ENCODE measurements at regions not wholly inside any gene's neighbourhood (a gene's known extent, or its start where the extent isn't known, plus 50 kb on each side); places are given as distances from the start of the nearest gene placed in this dataset.

- DNase-seq (ENCODE audit: low read depth), result no peak
These were observed 212.3 kb upstream of the HEY2 start for GRCh38 chr6:125537090-125537489.

DNA sequence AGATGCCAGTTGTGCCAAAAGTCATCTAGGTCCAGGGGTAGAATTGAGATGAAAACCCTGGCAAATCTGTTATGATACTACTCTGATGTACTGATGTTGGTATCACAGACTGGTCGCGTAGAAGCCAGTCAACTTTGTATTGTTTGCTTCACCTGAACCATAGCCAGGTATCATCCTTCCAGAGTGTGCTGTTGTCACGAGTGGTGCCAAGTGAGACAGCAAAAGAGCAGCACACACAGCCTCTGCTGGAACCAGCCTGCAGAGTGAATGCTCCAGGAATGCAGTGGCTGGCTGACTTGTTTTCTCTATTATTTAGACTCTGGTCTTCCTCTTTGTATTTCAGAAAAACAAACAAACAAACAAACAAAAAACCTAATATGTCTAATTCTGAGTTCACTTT lies 209.5 kb upstream of the HEY2 start:
- DNase-seq (ENCODE audit: low read depth), result no peak

DNA sequence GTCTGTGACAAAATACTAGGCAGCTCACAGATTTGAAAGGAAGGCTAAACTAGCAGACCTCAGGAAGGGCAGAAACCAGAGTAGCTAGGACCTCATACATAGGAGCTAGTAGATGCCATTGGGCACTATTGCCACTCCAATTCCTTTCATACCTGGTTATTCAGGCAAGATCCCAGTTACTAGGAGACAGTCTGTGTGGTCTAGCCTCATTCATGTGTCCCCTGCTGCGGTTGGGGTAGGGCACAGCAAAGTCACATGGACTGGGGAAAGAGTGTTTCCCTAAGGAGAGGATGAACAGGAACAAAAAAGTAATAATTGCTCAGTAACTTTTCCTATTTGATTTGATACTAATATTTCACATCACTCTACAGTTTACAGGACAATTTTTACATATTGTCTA lies 204.6 kb upstream of the HEY2 start:
- DNase-seq (ENCODE audit: low read depth), result peak; percentile 10

- peak; percentile 27 for DNase-seq (ENCODE audit: low read depth)
These were observed 202.6 kb upstream of the HEY2 start for GRCh38 chr6:125546841-125547251.

DNA sequence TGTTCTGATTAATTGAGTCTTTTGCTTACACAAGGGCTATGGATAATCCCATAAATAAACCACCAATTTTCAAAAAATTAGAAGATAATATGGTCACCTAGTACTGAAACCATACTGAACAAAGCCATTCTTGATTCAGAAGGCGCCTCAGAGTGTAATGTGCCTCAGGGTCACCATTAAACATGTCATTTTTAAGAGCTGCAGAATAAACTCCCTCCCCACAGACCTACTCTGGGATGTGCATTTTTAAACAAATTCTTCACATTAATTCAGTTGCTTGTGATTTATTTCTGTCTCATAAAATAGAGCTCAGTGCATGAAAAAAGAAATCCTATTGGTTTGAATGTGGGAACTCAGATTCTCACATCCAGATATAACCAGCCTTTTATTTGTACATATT lies 202.1 kb upstream of the HEY2 start:
- DNase-seq (ENCODE audit: low read depth), result no peak

DNA sequence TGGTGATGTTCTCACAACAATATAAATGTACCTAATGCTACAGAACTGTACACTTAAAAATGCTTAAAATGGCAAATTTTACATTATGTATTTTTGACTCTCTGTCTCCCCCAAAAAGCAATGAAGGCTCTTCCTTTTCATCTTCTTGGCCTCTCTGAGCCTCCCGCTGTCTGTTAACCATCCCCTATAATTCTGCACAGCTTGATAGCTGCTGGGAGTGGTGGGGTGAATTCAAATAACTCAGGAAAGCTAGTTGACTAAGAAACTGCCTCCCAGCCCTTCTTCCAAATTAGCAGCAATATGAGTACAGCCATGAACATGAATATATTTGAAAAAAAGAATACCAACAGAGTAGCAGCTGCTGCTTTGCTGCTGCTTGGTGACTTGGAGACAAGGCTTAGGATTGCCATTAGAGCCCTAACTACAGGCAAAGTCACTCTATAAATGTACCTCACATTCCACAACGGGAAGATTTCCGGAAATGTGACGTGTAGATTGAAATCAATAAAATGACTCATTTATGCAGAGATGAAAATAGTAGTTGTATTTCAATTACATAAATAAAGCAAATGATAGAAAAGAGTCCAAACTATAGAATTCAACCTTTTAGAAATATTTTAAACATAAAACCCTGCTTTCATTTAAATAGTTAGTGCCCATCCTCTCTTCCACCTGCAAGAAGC lies 200.1 kb upstream of the HEY2 start:
- DNase-seq (ENCODE audit: low read depth), result no peak

DNA sequence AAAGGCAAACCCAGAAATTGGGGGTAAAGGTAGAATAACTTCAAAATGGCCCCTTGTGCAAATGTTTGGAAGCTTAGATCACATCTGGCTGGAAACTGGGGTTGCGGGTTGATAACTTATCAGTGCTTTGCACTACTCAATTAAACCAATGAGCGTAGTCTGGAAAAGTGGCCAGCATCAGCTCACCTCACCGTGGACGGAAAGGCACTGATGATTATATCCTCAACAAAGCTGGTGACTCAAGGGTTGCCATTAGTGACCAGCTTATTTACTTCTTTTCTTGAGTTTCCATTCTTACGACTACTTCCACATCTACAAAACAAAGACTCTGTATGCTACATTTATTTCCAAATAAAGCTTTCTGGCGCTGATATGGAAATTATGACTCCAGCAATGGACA lies 198.5 kb upstream of the HEY2 start:
- no peak for DNase-seq (ENCODE audit: low read depth)

GRCh38 chr6:125552819-125553218 lies 196.6 kb upstream of the HEY2 start:
- no peak for DNase-seq (ENCODE audit: low read depth)

- DNase-seq (ENCODE audit: low read depth), result no peak
These were observed 195.0 kb upstream of the HEY2 start for GRCh38 chr6:125554456-125554855.

DNA sequence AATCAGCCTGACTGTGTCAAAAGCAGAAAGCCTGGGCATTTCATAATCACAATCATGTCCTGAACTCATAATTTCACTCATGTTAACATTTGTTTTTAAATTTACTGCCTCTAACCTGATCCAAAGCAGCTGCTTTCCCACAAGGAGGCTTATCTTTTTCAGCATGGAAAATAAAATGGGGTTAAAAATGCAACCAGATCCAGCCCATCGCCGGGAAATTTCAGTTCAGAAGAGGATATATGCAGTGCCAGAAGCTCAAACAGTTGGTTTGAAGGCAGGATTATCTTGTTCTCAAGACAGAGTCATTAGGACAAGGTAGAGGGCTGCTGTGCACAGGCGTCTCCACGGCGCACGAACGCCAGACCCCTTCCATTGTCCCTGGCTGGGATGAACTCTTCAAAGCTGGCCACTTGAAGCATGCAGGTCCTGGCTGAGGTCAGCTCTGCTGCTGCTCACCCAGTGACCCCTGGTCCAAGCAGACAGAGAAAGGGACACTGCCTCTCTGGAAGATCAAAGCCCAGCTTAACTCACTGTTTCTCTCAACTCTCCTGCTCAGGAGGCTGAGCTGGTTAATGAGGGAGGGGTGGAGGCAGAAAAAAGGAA lies 191.1 kb upstream of the HEY2 start:
- no peak for DNase-seq (ENCODE audit: low read depth)

DNA sequence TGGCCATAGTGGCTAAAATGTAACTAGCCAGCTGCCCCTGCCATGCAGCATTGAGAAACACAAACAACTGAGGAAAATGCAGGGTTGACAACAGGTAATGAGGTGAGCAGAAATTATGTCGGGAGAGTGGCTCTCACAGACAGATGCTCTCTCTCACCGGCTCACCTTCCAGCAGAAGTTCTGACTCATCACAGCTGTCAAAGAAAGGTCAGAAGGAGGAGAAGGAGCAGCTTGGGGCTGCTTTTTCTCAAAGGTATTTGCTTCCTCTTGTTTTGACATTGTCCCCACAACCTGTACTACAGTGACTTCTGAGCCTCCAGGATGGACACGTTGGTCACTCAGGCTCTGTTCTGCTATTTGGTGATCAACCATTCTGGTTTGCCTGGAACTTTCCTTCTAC lies 190.5 kb upstream of the HEY2 start:
- DNase-seq (ENCODE audit: low read depth), result no peak

DNA sequence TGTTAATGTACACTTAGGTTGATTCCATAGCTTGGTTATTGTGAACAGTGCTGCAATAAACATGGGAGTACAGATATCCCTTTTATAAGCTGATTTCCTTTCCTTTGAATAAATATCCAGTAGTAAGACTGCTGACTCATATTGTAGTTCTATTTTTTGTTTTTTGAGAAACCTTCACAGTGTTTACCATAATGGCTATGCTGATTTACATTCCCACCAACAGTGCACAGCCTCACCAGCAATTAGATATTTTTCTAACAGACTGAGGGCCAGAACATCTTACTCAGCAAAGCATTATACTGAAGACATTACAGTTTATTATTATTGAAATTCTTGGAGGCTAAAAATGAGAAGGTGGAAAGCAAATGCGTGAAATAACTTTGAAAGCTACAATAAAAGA lies 187.3 kb upstream of the HEY2 start:
- no peak for DNase-seq (ENCODE audit: low read depth)

DNA sequence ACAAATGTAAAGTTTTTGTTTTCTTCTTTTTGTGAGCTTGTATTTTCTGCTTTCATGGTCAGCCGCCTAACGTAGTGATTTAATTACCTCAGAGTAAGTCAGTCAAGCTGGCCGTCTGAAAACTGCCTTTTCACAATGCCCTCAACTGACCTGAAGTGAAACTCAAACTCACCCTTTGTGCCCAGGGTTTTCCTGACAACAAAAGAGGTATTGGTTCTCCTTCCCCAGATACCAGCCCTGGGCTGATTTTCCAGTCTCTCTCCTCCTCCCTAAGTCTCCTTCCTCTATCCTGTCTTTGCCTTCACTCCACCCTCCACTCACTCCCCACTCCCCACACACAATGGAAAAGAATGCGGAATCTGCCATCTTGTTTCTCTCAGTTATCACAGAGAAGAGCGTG lies 184.5 kb upstream of the HEY2 start:
- DNase-seq (ENCODE audit: low read depth), result no peak

GRCh38 chr6:125567407-125567806 lies 182.0 kb upstream of the HEY2 start:
- DNase-seq (ENCODE audit: low read depth), result no peak

DNA sequence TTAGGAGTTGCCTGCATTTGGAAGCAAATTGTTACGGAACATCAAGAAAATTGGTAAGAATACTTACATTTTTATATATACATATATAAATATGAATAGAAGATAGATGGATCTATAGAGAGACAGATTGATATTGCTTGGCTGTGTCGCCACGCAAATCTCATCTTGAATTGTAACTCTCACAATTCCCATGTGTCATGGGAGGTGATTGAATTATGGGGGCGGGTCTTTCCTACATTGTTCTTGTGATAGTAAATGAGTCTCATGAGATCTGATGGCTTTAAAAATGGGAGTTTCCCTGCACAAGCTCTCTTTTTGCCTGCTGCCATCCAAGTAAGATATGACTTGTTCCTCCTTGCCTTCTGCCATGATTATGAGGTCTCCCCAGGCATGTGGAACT lies 180.8 kb upstream of the HEY2 start:
- DNase-seq (ENCODE audit: low read depth), result no peak

DNA sequence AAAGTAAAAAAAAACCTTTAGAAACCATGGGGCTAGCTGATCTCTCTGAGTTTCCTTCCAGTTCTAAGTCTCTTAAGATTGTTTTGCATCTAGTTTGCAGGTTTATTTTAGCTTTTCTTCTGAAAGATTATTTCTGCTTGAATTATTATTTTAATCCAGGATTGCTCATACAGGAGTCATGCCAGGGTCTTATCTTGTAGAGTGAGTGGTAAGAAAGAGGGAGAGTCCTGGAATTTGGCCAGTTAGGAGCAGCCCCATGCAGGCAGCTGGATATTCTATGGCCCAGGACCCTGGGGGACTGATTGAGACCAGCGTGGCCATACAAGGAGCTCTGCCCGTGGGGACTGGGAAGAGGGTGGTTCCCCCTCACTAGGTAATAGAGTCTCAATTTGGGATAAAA lies 178.9 kb upstream of the HEY2 start:
- DNase-seq (ENCODE audit: low read depth), result no peak

DNA sequence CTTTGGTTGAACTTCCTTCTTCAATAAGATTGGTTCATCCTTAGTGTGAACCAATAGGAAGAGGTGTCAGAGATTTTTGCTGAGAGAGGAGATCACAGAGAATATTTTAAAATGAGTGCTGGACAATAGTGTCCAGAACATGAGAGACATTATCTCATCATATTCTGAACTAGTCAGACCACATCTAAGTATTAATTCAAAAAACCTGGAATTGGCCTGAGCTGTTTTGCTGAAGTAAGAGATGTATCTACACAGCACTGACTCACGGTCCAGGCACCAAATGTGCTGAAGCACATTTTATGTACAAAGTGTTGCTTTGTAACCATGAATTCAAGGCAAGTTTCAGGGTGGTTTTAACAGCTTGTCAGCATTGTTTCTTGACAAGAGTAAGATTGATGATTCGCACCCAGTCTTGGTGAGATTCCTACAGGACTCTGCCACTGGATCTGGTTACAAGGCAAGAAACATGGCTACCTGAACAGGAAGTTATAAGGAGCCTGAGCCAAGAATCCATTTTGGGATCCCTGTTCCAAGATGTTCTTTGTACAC lies 178.2 kb upstream of the HEY2 start:
- no peak for DNase-seq (ENCODE audit: low read depth)

DNA sequence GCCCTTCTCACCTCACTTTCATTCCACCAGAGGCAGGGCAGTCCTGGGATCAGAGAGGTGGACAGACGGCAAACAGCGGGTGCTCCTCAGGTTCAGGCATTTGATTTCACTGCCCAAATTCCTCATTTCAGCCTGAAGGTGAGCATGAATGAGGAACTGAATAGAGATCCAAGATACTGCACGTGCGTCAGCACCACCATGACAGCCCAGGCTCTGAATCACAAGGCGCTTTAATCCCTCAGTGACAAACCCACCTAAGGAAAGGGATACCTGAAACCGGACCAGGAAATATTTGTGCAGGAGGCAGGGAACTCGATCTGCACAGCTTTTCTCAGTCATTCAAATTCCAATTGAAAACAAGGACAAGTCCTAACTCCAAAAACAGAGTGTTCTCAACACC lies 174.8 kb upstream of the HEY2 start:
- no peak for DNase-seq (ENCODE audit: low read depth)

GRCh38 chr6:125577124-125577662 lies 172.2 kb upstream of the HEY2 start:
- no peak for DNase-seq (ENCODE audit: low read depth)

GRCh38 chr6:125584468-125584939 lies 164.9 kb upstream of the HEY2 start:
- peak; percentile 70 for DNase-seq (ENCODE audit: low read depth)

DNA sequence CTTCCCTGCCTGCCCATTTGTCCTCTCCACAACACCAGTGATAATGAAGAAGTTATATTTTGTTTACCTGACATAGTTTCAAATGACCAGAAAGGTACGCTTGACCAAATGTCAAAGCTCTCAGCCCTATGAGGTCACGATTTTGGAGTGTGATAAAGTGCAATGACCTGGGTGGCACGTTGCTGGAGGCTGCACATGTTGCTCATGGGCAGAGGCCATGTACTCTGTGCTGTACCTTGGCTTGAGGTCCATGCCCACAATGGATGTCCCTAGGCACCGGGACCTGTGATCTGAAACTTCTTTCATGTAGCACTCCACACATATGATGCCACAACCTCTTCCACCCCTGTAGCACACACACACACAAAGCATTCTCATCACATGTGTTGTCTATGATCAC lies 164.0 kb upstream of the HEY2 start:
- no peak for DNase-seq (ENCODE audit: low read depth)

- no peak for DNase-seq (ENCODE audit: low read depth)
These were observed 163.4 kb upstream of the HEY2 start for GRCh38 chr6:125586074-125586473.

GRCh38 chr6:125586605-125587004 lies 162.8 kb upstream of the HEY2 start:
- DNase-seq (ENCODE audit: low read depth), result no peak

All from myocyte (in vitro differentiated cells).